SU-DHL-6 (cell line): ENCODE measurements at regions not wholly inside any gene's neighbourhood (a gene's known extent, or its start where the extent isn't known, plus 50 kb on each side); places are given as distances from the start of the nearest gene placed in this dataset.

Experiments used
- H2AFZ ChIP-seq: fragments of 200-600 bp; sonication (generic); 2 replicates; pipeline ENCODE4 v1.6.1; 2014; ENCODE audit warnings: low read depth, mild to moderate bottlenecking, moderate library complexity, mixed read lengths, antibody characterized with exemption, low read length; ENCODE audit not compliant: severe bottlenecking
- H3F3A ChIP-seq: fragments of 200-600 bp; shearing (Covaris generic); 2 replicates; pipeline ENCODE4 v1.6.0; 2016; ENCODE audit warnings: antibody characterized with exemption, mild to moderate bottlenecking; ENCODE audit not compliant: insufficient read depth
- H3K27ac ChIP-seq: fragments of 200-600 bp; sonication (generic); 2 replicates; pipeline ENCODE4 v1.5.1; 2016; ENCODE audit warnings: low read depth, mild to moderate bottlenecking, low read length, moderate library complexity, mixed read lengths
- H3K27me3 ChIP-seq: fragments of 200-600 bp; sonication (generic), shearing (Covaris generic); 2 replicates; pipeline ENCODE4 v1.6.0; 2014; ENCODE audit warnings: mild to moderate bottlenecking, low read length
- H3K36me3 ChIP-seq: fragments of 200-600 bp; sonication (generic); 2 replicates; pipeline ENCODE4 v1.6.1; 2014; ENCODE audit warnings: mild to moderate bottlenecking, low read length, mixed read lengths
- H3K4me2 ChIP-seq: fragments of 300-600, 200-600 bp; shearing (Covaris generic), sonication (generic); 2 replicates; pipeline ENCODE4 v1.6.0; 2014; ENCODE audit warnings: low read length, low read depth, mild to moderate bottlenecking; ENCODE audit not compliant: poor library complexity, severe bottlenecking
- H3K4me3 ChIP-seq: fragments of 200-600 bp; sonication (generic); 2 replicates; pipeline ENCODE4 v1.5.1; 2014; ENCODE audit warnings: antibody characterized with exemption, low read length, mild to moderate bottlenecking, mixed read lengths; ENCODE audit not compliant: insufficient read depth, poor library complexity, severe bottlenecking
- H3K79me2 ChIP-seq: fragments of 200-600 bp; sonication (generic); 2 replicates; pipeline ENCODE4 v1.6.1; 2014; ENCODE audit warnings: mild to moderate bottlenecking, low read length, moderate library complexity; ENCODE audit not compliant: insufficient read depth
- H3K9ac ChIP-seq: fragments of 200-600 bp; sonication (generic); 2 replicates; pipeline ENCODE4 v1.7.0; 2014; ENCODE audit warnings: mild to moderate bottlenecking, low read length
- H3K9me2 ChIP-seq: fragments of 200-600 bp; sonication (generic); replicated peaks from 2 replicates; pipeline ENCODE4 v1.6.1; 2014; ENCODE audit warnings: low read length; ENCODE audit not compliant: insufficient read depth
- H3K9me3 ChIP-seq: fragments of 200-600 bp; sonication (generic); 2 replicates; pipeline ENCODE4 v1.6.1; 2014; ENCODE audit warnings: low read length, mixed read lengths; ENCODE audit not compliant: insufficient read depth
- H4K20me1 ChIP-seq: fragments of 200-600 bp; sonication (generic); 2 replicates; pipeline ENCODE4 v1.6.1; 2014; ENCODE audit warnings: low read depth, mild to moderate bottlenecking, antibody characterized with exemption, low read length, moderate library complexity, mixed read lengths
- EZH2phosphoT487 ChIP-seq: fragments of 200-600 bp; sonication (generic), shearing (Covaris generic); conservative IDR thresholded peaks from 2 replicates; pipeline ENCODE4 v1.6.1; 2018; ENCODE audit warnings: mild to moderate bottlenecking, antibody characterized with exemption, low read length, moderate library complexity, mixed read lengths
- TF ChIP-seq, protein P1 (sequence below): fragments of 200-600 bp; sonication (generic); IDR thresholded peaks from one replicate; pipeline ENCODE4 v1.5.1; 2017; ENCODE audit warnings: antibody characterized with exemption, mild to moderate bottlenecking, low read length, moderate library complexity; ENCODE audit not compliant: insufficient read depth, poor library complexity, severe bottlenecking

- no peak overlapping the region for H3K4me3 ChIP-seq
- H3K9ac ChIP-seq, result no peak overlapping the region
- H4K20me1 ChIP-seq, result no peaks in the 10 kb centered on the region
- H3K36me3 ChIP-seq, result no peaks in the 10 kb centered on the region
- no peaks in the 10 kb centered on the region for H3K9me3 ChIP-seq
- H3K27me3 ChIP-seq, result no peaks in the 10 kb centered on the region
- no peak overlapping the region for H3K4me2 ChIP-seq
- no peaks in the 10 kb centered on the region for H3K79me2 ChIP-seq
- no peak overlapping the region for H2AFZ ChIP-seq
- H3K9me2 ChIP-seq, result no peaks in the 10 kb centered on the region
- no peak for TF ChIP-seq EZH2phosphoT487
- TF ChIP-seq, protein P1, sequence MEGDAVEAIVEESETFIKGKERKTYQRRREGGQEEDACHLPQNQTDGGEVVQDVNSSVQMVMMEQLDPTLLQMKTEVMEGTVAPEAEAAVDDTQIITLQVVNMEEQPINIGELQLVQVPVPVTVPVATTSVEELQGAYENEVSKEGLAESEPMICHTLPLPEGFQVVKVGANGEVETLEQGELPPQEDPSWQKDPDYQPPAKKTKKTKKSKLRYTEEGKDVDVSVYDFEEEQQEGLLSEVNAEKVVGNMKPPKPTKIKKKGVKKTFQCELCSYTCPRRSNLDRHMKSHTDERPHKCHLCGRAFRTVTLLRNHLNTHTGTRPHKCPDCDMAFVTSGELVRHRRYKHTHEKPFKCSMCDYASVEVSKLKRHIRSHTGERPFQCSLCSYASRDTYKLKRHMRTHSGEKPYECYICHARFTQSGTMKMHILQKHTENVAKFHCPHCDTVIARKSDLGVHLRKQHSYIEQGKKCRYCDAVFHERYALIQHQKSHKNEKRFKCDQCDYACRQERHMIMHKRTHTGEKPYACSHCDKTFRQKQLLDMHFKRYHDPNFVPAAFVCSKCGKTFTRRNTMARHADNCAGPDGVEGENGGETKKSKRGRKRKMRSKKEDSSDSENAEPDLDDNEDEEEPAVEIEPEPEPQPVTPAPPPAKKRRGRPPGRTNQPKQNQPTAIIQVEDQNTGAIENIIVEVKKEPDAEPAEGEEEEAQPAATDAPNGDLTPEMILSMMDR, result peak; percentile 26
- no peak overlapping the region for H3K27ac ChIP-seq
- H3F3A ChIP-seq, result no peaks in the 10 kb centered on the region
Measured at GRCh38 chr13:53206455-53206854, 177.8 kb downstream of the OLFM4 start.

DNA sequence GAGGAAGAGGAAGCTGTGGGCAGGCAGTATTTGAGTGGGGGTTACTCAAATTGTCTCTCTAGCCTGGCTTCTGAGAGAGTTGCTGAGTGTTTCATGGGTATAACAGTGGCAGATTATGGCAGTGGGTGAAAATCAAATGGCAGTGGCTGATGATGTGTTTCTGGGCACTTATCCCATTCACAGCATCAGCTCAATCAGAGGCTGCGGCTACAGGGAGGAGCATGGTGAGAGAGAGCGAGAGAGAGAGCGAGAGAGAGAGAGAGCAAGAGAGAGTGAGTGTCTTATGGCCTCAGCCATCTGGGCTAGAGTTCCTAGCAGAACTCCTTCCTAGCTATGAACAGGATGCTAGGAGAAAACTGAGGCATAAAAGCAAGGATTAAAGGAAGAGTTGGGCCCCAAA is 178.9 kb downstream of the OLFM4 start:
- Histone ChIP-seq H3K27ac (no peak overlapping the region), H3K36me3 (no peaks in the 10 kb centered on the region), H2AFZ (no peak overlapping the region), H3F3A (no peaks in the 10 kb centered on the region), H3K9me3 (no peaks in the 10 kb centered on the region), H3K9ac (no peak overlapping the region), H3K79me2 (no peaks in the 10 kb centered on the region), H3K9me2 (no peaks in the 10 kb centered on the region), H3K4me2 (no peak overlapping the region), H3K4me3 (no peak overlapping the region), H3K27me3 (no peaks in the 10 kb centered on the region), H4K20me1 (no peaks in the 10 kb centered on the region)
- no peak for TF ChIP-seq EZH2phosphoT487
- TF ChIP-seq, protein P1, result no peak

- Histone ChIP-seq H3K9ac (no peak overlapping the region), H3K27ac (no peak overlapping the region), H3K4me3 (no peak overlapping the region), H3K9me3 (no peaks in the 10 kb centered on the region), H3K9me2 (no peaks in the 10 kb centered on the region), H3K36me3 (no peaks in the 10 kb centered on the region), H3K4me2 (no peak overlapping the region), H3K79me2 (no peaks in the 10 kb centered on the region), H3K27me3 (no peaks in the 10 kb centered on the region), H2AFZ (no peak overlapping the region), H4K20me1 (no peaks in the 10 kb centered on the region), H3F3A (no peaks in the 10 kb centered on the region)
- no peak for TF ChIP-seq EZH2phosphoT487
- TF ChIP-seq, protein P1, result no peak
Measured at GRCh38 chr13:53214433-53214832, 185.8 kb downstream of the OLFM4 start.
